Stomach (tissue), 4 donors: ENCODE measurements at regions not wholly inside any gene's neighbourhood (a gene's known extent, or its start where the extent isn't known, plus 50 kb on each side); places are given as distances from the start of the nearest gene placed in this dataset.

Experiments used
- CTCF ChIP-seq, 7 experiments: fragments of 450-650 bp in 4 of 7; fragments of 200-600 bp in 3 of 7; sonication (generic) in 3 of 7; IDR thresholded peaks; one replicate each; pipeline ENCODE4 v1.5.1; 2016 to 2019; ENCODE audit warnings: antibody characterized with exemption in 7 of 7, control low read depth in 2 of 7, mild to moderate bottlenecking in 1 of 7
- POLR2A ChIP-seq, 4 donors: fragments of 450-650 bp; IDR thresholded peaks; one replicate each; pipeline ENCODE4 v1.6.1; 2016; ENCODE audit warnings: antibody characterized with exemption in 4 of 4, control low read depth in 2 of 4, mild to moderate bottlenecking in 1 of 4, moderate library complexity in 1 of 4
- POLR2AphosphoS5 ChIP-seq, 3 donors: sonication (generic); formaldehyde crosslinking; IDR thresholded peaks; one replicate each; pipeline ENCODE4 v1.6.1; 2016; ENCODE audit warnings: antibody characterized with exemption in 3 of 3

GRCh38 chr14:95428557-95428956 lies 87.9 kb downstream of the SYNE3 start:
- no peak for TF ChIP-seq POLR2A (IDR thresholded peaks at IDR 0.05)
- TF ChIP-seq CTCF (IDR thresholded peaks at IDR 0.05), result no peak
- TF ChIP-seq POLR2AphosphoS5 (IDR thresholded peaks at IDR 0.05), result no peak
